DMS 273 (cell line): ENCODE measurements at regions not wholly inside any gene's neighbourhood (a gene's known extent, or its start where the extent isn't known, plus 50 kb on each side); places are given as distances from the start of the nearest gene placed in this dataset.
"Not testable (repeated sequence)": the region's sequence is repeated elsewhere in the genome, so short reads cannot be mapped to it uniquely, and the experiment has no call there.

Experiments
- DNase-seq: peaks from one replicate; lab custom pipeline; 2025; ENCODE audit not compliant: unreplicated experiment; lab: John Stamatoyannopoulos, UW

DNA sequence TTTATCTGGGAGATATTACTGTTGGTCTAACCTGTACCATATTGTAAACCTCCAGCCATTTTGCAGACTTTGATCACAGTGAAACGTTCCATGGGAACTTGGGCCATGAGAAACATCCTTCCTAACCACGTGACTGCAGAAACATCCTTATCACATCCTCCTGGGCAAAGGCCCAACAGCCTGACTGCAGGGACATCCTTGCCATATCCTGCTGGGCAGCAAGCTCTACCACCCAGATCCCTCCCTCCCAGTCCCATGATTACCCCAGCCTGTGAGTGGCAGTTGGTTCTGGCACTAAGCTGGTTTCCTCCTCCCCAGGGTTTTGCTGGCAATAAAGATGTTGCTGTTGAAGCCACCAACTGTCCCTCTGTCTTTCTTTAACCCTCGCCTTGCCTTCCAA, 201.2 kb downstream of the POTEC start:
- DNase-seq = not testable (repeated sequence)

DNA sequence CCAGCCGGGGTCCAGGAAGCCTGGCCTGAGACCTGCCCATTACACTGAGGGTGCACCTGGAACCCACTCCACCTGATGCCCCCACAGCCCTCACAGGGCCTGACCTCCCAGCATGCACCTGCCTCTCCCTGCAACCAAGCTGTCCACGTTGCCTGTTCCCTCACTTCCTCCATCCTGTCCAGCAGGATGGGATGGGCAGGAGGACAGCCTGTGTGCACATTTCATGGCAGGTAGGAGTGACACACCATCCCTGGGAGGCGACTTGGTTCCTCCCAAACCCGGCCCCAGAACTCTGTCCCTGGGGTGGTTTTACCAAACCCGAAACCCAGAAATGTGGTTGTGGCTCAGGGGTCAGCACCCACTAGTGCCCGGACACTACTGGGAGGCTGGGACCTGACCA, 203.8 kb upstream of the ZNF519 start:
- not testable (repeated sequence) for DNase-seq

DNA sequence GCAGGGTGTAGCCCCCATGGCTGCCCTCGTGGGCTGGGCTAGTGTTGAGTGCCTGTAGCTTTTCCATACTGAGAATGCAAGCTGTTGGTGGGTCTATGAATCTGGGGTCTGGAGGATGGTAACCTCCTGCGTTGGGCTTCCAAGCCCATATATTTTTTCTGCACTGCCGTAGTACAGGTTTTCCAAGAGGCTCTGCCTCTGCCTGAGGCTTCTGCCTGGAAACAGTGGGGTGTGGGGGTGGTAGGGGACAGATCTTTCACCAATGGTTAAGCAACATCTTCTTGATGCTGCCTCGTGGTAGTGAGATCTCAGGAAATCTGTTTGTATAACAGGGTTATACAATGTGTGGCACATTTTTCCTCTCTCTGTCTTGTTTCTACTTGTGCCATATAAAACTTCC, 189.0 kb upstream of the ZNF519 start:
- not testable (repeated sequence) for DNase-seq

DNA sequence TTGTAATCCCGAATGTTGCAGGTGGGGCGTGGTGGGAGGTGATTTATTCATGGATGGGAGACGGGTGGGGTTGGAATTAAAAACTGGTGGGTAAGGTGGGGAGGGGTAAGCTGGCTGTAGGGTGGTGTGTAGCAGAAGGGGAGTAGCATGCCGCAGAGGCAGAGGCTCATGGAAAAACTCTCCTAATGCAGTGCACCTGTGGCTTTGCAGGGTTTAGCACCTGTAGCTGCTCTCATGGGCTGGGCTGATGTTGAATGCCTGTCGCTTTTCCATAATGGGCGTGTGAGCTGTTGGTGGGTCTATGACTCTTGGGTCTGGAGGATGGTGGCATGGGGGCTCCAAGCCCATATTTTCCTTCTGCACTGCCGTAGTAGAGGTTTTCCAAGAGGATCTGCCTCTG, 169.0 kb upstream of the ZNF519 start:
- not testable (repeated sequence) for DNase-seq

DNA sequence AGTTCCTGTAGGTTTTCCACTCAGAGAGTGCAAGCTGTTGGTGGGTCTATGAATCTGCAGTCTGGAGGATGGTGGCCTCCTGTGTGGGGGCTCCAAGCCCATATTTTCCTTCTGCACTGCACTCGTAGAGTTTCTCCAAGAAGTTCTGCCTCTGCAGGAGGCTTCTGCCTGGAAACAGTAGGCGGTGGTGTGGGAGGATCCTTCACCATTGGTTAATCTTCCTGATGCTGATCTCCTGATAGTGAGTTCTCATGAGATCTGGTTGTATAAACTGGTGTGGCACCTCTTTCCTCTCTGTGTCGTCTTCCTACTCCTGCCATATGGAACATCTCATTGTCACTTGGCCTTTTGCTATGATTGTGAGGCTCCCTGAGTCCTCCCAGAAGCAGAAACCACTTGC, 162.8 kb upstream of the ZNF519 start:
- DNase-seq = not testable (repeated sequence)

DNA sequence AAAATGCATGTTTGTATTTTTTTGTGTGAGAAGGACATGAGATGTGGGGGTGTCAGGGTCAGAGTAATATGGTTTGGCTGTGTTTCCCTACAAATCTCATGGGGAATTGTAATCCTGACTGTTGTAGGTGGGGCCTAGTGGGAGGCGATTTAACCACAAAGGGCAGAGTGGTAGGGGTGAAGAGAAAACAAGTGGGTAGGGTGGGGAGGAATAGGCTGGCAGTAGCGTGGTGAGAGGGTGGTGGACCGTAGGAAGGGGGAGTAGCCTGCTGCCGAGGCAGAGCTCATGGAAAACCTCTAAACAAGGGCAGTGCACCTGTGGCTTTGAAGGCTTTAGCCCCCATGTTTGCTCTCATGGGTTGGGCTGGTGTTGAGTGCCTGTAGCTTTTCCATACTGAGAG, 152.8 kb upstream of the ZNF519 start:
- no peak for DNase-seq

DNA sequence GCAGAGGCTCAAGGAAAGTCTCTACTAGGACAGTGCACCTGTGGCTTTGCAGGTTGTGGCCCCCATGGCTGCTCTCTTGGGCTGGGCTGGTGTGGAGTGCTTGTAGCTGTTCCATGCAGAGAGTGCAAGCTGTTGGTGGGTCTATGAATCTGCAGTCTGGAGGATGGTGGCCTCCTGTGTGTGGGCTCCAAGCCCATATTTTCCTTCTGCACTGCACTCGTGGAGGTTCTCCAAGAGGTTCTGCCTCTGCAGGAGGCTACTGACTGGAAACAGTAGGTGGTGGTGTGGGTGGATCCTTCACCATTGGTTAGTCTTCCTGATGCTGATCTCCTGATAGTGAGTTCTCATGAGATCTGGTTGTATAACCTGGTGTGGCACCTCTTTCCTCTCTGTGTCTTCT, 143.2 kb upstream of the ZNF519 start:
- not testable (repeated sequence) for DNase-seq

DNA sequence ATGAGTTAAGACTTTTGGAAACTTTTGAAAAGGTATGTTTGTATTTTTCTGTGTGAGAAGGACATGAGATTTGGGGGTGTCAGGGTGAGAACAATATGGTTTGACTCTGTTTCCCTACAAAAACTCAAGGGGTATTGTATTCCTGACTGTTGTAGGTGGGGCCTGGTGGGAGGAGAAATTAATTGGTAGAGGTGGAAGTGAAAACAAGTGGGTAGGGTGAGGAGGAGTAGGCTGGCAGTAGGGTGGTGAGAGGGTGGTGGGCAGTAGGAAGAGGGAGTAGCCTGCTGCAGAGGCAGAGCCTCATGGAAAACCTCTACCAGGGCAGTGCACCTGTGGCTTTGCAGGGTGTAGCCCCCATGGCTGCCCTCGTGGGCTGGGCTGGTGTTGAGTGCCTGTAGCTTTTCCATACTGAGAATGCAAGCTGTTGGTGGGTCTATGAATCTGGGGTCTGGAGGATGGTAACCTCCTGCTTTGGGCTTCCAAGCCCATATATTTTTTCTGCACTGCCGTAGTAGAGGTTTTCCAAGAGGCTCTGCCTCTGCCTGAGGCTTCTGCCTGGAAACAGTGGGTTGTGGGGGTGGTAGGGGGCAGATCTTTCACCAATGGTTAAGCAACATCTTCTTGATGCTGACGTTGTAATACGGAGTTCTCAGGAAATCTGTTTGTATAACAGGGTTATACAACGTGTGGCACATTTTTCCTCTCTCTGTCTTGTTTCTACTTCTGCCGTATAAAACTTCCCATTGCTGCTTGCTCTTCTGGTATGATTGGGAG, 133.6 kb upstream of the ZNF519 start:
- DNase-seq = not testable (repeated sequence)

DNA sequence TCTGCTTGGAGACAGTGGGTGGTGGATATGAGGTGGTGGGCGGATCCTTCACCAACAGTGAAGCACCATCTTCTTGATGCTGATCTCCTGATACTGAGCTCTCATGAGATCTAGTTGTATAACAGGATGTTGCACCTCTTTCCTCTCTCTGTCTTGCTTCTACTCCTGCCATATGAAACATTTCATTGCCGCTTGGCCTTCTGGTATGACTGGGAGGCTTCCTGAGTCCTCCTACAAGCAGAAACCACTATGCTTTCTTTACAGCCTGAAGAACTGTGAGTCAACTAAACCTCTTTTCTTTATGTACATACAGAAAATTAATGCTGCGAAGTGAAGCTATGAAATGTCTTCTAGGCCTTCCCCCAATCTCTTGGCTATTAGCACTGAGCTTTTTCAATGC, 130.6 kb upstream of the ZNF519 start:
- DNase-seq = not testable (repeated sequence)

DNA sequence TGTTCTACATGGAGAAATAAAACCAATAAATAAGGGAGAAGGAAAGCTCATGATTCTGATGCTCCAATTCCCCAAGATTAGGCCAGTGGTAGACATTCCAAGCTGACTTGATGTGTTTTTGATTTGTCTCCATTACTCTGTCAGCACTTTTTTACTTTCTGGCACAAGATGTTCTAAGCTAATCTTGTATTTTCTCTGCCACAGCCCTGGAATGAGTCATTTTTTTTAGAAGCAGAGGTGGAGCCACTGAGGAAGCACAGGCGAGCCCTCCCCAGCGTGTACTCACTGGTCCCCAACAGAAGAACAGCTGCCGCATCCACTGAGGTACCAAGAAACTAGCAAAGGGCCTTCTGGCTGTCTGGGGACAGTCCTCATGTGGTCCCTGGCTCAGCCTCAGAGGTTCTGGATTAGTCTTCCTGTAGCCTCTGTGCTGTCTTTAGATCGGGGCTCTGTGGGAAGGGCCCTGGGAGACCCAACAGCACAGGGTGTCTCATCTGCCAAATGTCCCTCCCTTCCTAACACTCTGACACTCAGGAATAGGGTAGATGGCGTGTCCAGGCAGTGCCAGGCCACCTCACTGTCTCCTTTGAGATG, 117.9 kb upstream of the ZNF519 start:
- DNase-seq = not testable (repeated sequence)

DNA sequence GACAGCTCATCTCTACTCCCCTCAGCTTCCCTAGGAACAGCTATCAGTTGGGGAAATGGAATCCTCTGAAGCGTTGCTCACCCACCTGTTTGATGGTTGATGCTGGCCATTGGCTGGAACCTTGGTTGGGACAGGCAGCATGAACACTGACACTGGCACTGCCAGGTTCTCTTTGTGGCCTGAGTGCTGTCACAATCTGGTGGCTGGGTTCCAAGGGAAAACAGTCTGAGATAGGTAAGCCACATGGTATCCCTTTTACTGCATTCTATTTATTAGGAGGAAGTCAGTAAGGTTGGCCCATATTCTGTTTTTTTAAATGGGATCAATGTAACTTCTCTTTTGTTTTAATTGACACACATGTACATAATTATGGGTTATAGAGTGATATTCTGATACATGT, 107.0 kb upstream of the ZNF519 start:
- DNase-seq = peak; percentile 2

DNA sequence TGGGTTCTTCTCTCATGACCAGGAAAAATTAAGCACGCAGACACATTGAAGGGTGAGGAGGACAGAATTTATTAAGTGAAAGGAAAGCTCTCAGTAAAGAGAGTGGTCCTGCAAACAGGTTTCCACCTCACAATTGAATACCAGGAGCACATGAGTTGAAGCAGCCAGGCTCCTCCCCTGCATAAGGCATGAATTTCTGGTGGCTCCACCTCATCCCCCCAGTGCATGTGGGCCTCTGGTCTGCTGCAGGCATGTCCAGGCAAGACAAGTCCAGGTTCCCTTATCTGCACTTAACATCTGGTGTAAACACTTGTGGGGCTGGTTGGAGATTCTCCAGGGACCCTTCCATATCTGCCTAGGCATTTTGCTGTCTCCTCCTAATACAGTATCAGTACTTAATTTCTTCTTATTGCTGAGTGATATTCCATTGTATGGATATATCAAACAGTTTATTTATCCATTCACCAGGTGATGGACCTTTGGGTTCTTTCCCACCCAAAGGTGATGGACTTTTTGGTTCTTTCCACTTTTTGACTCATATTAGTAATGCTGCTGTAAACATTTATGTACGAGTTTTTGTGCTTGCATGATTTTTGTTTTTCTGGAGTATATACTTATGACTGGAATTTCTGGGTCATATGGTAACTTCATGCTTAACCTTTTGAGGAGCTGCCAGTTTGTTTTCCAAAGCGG, 104.3 kb upstream of the ZNF519 start:
- peak; percentile 78 for DNase-seq

DNA sequence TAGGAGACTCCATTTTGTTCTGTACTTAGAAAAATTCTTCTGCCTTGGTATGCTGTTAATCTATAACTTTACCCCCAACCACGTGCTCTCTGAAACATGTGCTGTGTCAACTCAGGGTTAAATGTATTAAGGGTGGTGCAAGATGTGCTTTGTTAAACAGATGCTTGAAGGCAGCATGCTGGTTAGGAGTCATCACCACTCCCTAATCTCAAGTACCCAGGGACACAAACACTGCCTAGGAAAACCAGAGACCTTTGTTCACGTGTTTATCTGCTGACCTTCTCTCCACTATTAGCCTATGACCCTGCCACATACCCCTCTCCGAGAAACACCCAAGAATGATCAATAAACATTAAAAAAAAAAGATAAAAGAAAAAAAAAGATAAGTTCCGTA, 93.0 kb upstream of the ZNF519 start:
- DNase-seq = not testable (repeated sequence)

DNA sequence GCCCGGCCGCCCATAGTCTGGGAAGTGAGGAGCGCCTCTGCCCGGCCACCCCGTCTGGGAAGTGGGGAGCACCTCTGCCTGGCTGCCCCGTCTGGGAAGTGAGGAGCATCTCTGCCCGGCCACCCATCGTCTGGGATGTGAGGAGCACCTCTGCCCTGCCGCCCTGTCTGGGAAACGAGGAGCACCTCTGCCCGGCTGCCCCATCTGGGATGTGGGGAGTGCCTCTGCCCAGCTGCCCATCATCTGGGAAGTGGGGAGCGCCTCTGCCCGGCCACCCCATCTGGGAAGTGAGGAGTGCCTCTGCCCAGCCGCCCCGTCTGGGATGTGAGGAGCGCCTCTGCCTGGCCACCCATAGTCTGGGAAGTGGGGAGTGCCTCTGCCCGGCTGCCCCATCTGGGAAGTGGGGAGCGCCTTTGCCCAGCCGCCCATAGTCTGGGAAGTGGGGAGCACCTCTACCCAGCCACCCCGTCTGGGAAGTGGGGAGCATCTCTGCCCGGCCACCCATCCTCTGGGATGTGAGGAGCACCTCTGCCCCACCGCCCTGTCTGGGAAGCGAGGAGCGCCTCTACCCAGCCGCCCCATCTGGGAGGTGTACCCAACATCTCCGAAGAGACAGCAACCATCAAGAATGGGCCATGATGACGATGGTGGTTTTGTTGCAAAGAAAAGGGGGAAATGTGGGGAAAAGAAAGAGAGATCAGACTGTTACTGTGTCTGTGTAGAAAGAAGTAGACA, 92.5 kb upstream of the ZNF519 start:
- not testable (repeated sequence) for DNase-seq

DNA sequence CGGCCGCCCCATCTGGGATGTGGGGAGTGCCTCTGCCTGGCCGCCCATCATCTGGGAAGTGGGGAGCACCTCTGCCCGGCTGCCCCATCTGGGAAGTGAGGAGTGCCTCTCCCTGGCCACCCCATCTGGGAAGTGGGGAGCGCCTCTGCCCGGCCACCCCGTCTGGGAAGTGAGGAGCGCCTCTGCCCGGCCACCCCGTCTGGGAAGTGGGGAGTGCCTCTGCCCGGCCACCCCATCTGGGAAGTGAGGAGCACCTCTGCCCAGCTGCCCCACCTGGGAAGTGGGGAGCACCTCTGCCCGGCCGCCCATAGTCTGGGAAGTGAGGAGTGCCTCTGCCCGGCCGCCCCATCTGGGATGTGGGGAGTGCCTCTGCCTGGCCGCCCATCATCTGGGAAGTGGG, 91.7 kb upstream of the ZNF519 start:
- DNase-seq = not testable (repeated sequence)

DNA sequence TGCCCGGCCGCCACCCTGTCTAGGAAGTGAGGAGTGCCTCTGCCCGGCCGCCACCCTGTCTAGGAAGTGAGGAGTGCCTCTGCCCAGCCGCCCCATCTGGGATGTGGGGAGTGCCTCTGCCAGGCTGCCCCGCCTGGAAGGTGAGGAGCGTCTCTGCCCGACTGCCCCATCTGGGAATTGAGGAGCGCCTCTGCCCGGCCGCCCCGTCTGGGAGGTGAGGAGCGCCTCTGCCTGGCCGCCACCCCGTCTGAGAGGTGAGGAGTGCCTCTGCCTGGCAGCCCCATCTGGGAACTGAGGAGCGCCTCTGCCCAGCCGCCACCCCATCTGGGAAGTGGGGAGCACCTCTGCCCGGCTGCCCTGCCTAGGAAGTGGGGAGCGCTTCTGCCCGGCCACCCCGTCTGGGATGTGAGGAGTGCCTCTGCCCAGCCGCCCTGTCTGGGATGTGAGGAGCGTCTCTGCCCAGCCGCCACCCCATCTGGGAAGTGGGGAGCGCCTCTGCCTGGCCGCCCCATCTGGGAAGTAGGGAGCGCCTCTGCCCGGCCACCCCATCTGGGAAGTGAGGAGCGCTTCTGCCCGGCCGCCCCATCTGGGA, 91.1 kb upstream of the ZNF519 start:
- not testable (repeated sequence) for DNase-seq

DNA sequence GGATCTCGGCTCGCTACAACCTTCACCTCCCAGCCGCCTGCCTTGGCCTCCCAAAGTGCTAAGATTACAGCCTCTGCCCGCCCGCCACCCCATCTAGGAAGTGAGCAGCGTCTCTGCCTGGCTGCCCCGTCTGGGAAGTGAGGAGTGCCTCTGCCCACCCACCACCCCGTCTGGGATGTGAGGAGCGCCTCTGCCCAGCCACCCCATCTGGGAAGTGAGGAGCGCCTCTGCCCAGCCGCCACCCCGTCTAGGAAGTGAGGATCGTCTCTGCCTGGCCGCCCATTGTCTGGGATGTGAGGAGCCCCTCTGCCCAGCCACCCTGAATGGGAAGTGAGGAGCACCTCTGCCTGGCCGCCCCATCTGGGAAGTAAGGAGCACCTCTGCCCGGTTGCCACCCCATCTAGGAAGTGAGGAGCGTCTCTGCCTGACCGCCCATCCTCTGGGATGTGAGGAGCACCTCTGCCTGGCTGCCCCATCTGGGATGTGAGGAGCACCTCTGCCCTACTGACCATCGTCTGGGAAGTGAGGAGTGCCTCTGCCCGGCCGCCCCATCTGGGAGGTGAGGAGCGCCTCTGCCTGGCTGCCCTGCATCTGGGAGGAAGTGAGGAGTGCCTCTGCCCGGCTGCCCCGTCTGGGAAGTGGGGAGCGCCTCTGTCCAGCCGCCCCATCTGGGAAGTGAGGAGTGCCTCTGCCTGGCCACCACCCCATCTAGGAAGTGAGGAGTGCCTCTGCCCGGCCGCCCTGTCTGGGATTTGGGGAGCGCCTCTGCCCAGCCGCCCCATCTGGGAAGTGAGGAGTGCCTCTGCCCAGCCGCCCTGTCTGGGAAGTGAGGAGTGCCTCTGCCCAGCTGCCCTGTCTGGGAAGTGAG, 90.4 kb upstream of the ZNF519 start:
- not testable (repeated sequence) for DNase-seq

DNA sequence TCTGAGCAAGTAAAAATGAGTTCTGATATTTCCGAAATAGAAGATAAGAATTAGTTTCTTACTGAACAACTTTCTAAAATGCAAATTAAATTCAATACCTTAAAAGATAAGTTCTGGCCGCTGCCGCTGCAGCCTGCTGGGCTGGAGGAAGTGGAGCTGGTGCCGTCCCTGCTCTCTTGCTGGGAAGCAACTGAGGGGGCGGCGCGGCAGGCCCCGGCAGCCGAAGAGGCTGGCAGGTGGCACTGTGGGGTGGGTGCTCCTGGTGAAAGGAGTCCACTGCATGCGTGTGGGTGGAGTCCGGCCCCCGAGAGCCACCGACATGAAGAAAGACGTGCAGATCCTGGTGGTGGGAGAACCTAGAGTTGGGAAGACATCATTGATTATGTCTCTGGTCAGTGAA, 89.5 kb upstream of the ZNF519 start:
- no peak for DNase-seq

DNA sequence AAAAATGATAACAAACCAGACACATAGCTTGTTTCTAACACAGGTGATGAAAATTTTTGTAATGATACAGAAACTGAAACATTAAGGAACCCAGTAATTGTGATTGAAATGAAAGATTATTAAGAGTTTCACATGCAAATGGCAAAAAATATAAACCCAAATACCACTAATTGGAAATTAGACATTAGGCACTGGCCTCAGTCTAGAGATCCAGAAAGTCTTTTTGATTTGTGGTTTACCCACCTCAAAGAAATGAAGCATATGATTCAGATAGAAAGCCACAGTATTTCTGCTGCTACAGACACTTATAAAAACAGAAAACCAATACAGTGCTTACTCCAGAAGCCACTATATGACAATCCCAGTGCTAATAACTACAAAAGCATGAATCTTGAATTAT, 83.7 kb upstream of the ZNF519 start:
- DNase-seq = not testable (repeated sequence)

DNA sequence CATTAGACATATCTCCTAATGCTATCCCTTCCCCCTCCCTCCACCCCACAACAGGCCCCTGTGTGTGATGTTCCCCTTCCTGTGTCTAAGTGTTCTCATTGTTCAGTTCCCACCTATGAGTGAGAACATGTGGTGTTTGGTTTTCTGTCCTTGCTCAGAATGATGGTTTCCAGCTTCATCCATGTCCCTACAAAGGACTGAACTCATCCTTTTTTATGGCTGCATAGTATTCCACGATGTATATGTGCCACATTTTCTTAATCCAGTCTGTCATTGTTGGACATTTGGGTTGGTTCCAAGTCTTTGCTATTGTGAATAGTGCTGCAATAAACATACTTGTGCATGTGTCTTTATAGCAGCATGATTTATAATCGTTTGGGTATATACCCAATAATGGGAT, 71.2 kb upstream of the ZNF519 start:
- DNase-seq = not testable (repeated sequence)
